IMR-90 (cell line): ENCODE measurements at regions not wholly inside any gene's neighbourhood (a gene's known extent, or its start where the extent isn't known, plus 50 kb on each side); places are given as distances from the start of the nearest gene placed in this dataset.

ENCODE experiments used
- ATAC-seq: fragments of 200-7000 bp; cut with Tn5 transposase; 2 replicates; pipeline ENCODE4 v1.9.1; 2020; ENCODE audit warnings: low read depth, mild to moderate bottlenecking, moderate library complexity
- BruUV-seq: library from RNA; stranded (reverse); fragments of 400-500 nt; replicated peaks from 2 replicates; lab custom pipeline; 2021; lab: Mats Ljungman, UMichigan
- CTCF ChIA-PET: fragments of 300-600 bp; formaldehyde crosslinking; extraction: SDS; loops from one replicate; lab custom pipeline; 2021; ENCODE audit warnings: antibody characterized with exemption; lab: Yijun Ruan, JAX
- POLR2A ChIA-PET: fragments of 300-600 bp; sonication (Branson Sonifier 250); formaldehyde crosslinking; loops from one replicate; lab custom pipeline; 2022; ENCODE audit warnings: antibody characterized with exemption; ENCODE audit not compliant: unreplicated experiment; lab: Charles Lee
- DNase-seq: peaks from one replicate; pipeline ENCODE4 v3.0.0; 2013
- H2AFZ ChIP-seq: replicated peaks from 2 replicates; pipeline ENCODE3; 2013; ENCODE audit warnings: low read length, mild to moderate bottlenecking; ENCODE audit not compliant: poor library complexity
- H2AK5ac ChIP-seq: 2 replicates; pipeline ENCODE4 v1.6.1; 2013; ENCODE audit warnings: low read depth, low read length, inconsistent platforms
- H2AK9ac ChIP-seq: replicated peaks from 2 replicates; pipeline ENCODE3; 2013; ENCODE audit warnings: mild to moderate bottlenecking, low read depth, low read length, moderate library complexity; ENCODE audit not compliant: poor library complexity
- H2BK120ac ChIP-seq: 2 replicates; pipeline ENCODE4 v1.6.1; 2013; ENCODE audit warnings: low read depth, low read length, inconsistent platforms
- H2BK15ac ChIP-seq: 3 replicates; pipeline ENCODE4 v1.6.1; 2013; ENCODE audit warnings: low read depth, low read length, inconsistent platforms
- H2BK20ac ChIP-seq: 2 replicates; pipeline ENCODE4 v1.6.1; 2013; ENCODE audit warnings: low read depth, mild to moderate bottlenecking, inconsistent platforms, low read length, moderate library complexity
- H2BK5ac ChIP-seq: 2 replicates; pipeline ENCODE4 v1.6.1; 2013; ENCODE audit warnings: mild to moderate bottlenecking, low read depth, low read length, inconsistent platforms; ENCODE audit not compliant: poor library complexity, severe bottlenecking
- H3K14ac ChIP-seq: replicated peaks from 2 replicates; pipeline ENCODE4 v1.6.1; 2013; ENCODE audit warnings: low read depth, low read length, inconsistent platforms
- H3K18ac ChIP-seq: 2 replicates; pipeline ENCODE4 v1.6.1; 2013; ENCODE audit warnings: low read depth, low read length, control low read depth
- H3K23ac ChIP-seq: 2 replicates; pipeline ENCODE4 v1.6.1; 2013; ENCODE audit warnings: low read depth, low read length, inconsistent platforms
- H3K27ac ChIP-seq: 2 replicates; pipeline ENCODE4 v1.5.1; 2013; ENCODE audit warnings: mild to moderate bottlenecking, control low read depth, low read length; ENCODE audit not compliant: insufficient read depth
- H3K27me3 ChIP-seq: 2 replicates; pipeline ENCODE4 v1.6.1; 2013; ENCODE audit warnings: low read length; ENCODE audit not compliant: control insufficient read depth, insufficient read depth
- H3K36me3 ChIP-seq: 2 replicates; pipeline ENCODE4 v1.6.1; 2013; ENCODE audit warnings: low read length, mixed read lengths; ENCODE audit not compliant: control insufficient read depth, insufficient read depth
- H3K4ac ChIP-seq: 2 replicates; pipeline ENCODE4 v1.6.1; 2013; ENCODE audit warnings: low read depth, low read length, inconsistent platforms
- H3K4me1 ChIP-seq: 2 replicates; pipeline ENCODE4 v1.6.1; 2013; ENCODE audit warnings: low read length, mixed read lengths; ENCODE audit not compliant: control insufficient read depth, insufficient read depth
- H3K4me2 ChIP-seq: 2 replicates; pipeline ENCODE4 v1.6.1; 2013; ENCODE audit warnings: low read depth, mild to moderate bottlenecking, control low read depth, low read length, moderate library complexity
- H3K4me3 ChIP-seq: 2 replicates; pipeline ENCODE4 v1.5.1; 2013; ENCODE audit warnings: low read depth, mild to moderate bottlenecking, control low read depth, low read length, moderate library complexity; ENCODE audit not compliant: insufficient read depth
- H3K56ac ChIP-seq: 2 replicates; pipeline ENCODE4 v1.6.1; 2013; ENCODE audit warnings: low read length, inconsistent platforms; ENCODE audit not compliant: insufficient read depth; ENCODE audit errors: extremely low read depth
- H3K79me1 ChIP-seq, 2 experiments: 2 replicates each; pipeline ENCODE4 v1.6.1; 2013; ENCODE audit warnings: low read length in 2 of 2, inconsistent platforms in 1 of 2, low read depth in 1 of 2
- H3K9ac ChIP-seq: 2 replicates; pipeline ENCODE4 v1.6.1; 2013; ENCODE audit warnings: low read depth, low read length, control low read depth
- H3K9me1 ChIP-seq: 2 replicates; pipeline ENCODE4 v1.6.1; 2013; ENCODE audit warnings: low read length, inconsistent platforms; ENCODE audit not compliant: insufficient read depth
- H3K9me3 ChIP-seq: 2 replicates; pipeline ENCODE4 v1.6.1; 2013; ENCODE audit warnings: low read length; ENCODE audit not compliant: control insufficient read depth, insufficient read depth
- H4K20me1 ChIP-seq: 2 replicates; pipeline ENCODE4 v1.6.1; 2013; ENCODE audit warnings: low read length, inconsistent platforms; ENCODE audit not compliant: insufficient read depth
- H4K5ac ChIP-seq: 2 replicates; pipeline ENCODE4 v1.6.1; 2013; ENCODE audit warnings: mild to moderate bottlenecking, low read depth, low read length, control low read depth
- H4K8ac ChIP-seq, 2 experiments: 2 replicates each; pipeline ENCODE4 v1.6.1; 2013; ENCODE audit warnings: low read depth in 2 of 2, low read length in 2 of 2, control low read depth in 1 of 2, inconsistent platforms in 1 of 2
- H4K91ac ChIP-seq: 2 replicates; pipeline ENCODE4 v1.6.1; 2013; ENCODE audit warnings: low read depth, low read length, inconsistent platforms; ENCODE audit not compliant: insufficient read depth
- CHD1 ChIP-seq: IDR thresholded peaks from 2 replicates; pipeline ENCODE4 v1.6.1; 2012; ENCODE audit warnings: low read depth, low read length, improper control_type of control experiment
- MAZ ChIP-seq: IDR thresholded peaks from 2 replicates; pipeline ENCODE4 v1.6.1; 2012; ENCODE audit warnings: low read depth, mild to moderate bottlenecking, low read length, improper control_type of control experiment, moderate library complexity, borderline replicate concordance
- MXI1 ChIP-seq: IDR thresholded peaks from 2 replicates; pipeline ENCODE4 v1.6.1; 2012; ENCODE audit warnings: low read depth, mild to moderate bottlenecking, low read length, moderate library complexity, borderline replicate concordance
- POLR2A ChIP-seq: IDR thresholded peaks from 2 replicates; pipeline ENCODE4 v1.6.1; 2012; ENCODE audit warnings: mild to moderate bottlenecking, low read depth, low read length
- SMC3 ChIP-seq: fragments of 150-350 bp; IDR thresholded peaks from 2 replicates; pipeline ENCODE4 v1.6.1; 2016; ENCODE audit warnings: low read depth, mild to moderate bottlenecking, antibody characterized with exemption, low read length, moderate library complexity
- WGBS, 2 experiments: methylation state at CpG; one replicate each; pipeline versions ENCODE4 v1.1.5 to v1.1.7; 2013; ENCODE audit warnings: missing lambda C conversion rate in 2 of 2; ENCODE audit not compliant: insufficient read length in 1 of 2; ENCODE audit errors: extremely low coverage in 2 of 2; 5-methylcytosine and 5-hydroxymethylcytosine counted together
- dilution Hi-C: fragments of 300-500 bp; cut with HindIII; formaldehyde crosslinking; loops from one replicate; pipeline ENCODE4 v1.14.3; 2018; ENCODE audit warnings: low sequenced_read_pairs; ENCODE audit not compliant: unreplicated experiment
- in situ Hi-C: fragments of 300-500 bp; cut with MboI; formaldehyde crosslinking; loops from 3 replicates; pipeline ENCODE4 v1.14.3; 2019; ENCODE audit warnings: low sequenced_read_pairs, inconsistent platforms, mixed read lengths
- intact Hi-C: fragments of 100-400 bp; cut with micrococcal nuclease; formaldehyde crosslinking; loops from 2 replicates; pipeline ENCODE4 v1.10.0; 2022
- TF ChIP-seq, protein P1 (sequence below): fragments of 150-350 bp; IDR thresholded peaks from 2 replicates; pipeline ENCODE4 v1.6.1; 2017; ENCODE audit warnings: mild to moderate bottlenecking, antibody characterized with exemption, low read length, low read depth

DNA sequence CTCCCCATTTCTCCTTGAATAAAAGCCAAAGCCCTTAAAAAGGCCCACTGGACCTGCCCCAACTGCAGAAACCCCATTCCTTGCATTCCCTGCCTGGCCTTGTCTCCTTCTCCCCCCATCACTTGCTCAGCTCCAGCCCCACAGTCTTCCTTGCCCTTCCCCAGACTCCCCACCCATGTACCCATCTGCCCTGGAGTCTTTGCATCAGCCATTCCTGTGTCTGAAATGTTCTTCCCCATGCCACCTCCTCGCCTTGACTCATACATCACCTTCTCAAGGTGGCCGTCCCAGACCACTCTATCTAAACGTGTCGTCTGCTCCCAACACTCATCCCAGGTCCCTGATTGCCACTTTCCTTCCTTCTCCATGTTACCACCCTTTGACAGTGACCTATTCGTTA is 77.4 kb upstream of the SHANK2 start:
- dilution Hi-C loops: no loop called here
- BruUV-seq: no TSS peak

More for the DNA sequence above, 77.4 kb upstream of the SHANK2 start:
- CTCF ChIA-PET: no interaction called here
- TF ChIP-seq POLR2A (no peak), SMC3 (no peak), CHD1 (no peak), MXI1 (no peak), MAZ (no peak)
- TF ChIP-seq, protein P1, sequence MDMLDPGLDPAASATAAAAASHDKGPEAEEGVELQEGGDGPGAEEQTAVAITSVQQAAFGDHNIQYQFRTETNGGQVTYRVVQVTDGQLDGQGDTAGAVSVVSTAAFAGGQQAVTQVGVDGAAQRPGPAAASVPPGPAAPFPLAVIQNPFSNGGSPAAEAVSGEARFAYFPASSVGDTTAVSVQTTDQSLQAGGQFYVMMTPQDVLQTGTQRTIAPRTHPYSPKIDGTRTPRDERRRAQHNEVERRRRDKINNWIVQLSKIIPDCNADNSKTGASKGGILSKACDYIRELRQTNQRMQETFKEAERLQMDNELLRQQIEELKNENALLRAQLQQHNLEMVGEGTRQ: no peak
- H3K4me2 ChIP-seq: no peak overlapping the region
- no peaks in the 10 kb centered on the region for H3K4me1 ChIP-seq
- H2BK20ac ChIP-seq: no peak overlapping the region
- in situ Hi-C loops: no loop called here
- H3K56ac ChIP-seq: no peak overlapping the region
- no peak overlapping the region for H2AFZ ChIP-seq
- DNase-seq (no peak), ATAC-seq (no peak)
- H3K18ac ChIP-seq: no peak overlapping the region
- no peak overlapping the region for H4K91ac ChIP-seq
- POLR2A ChIA-PET: no interaction called here
- H2BK5ac ChIP-seq: no peak overlapping the region
- H3K36me3 ChIP-seq: no peaks in the 10 kb centered on the region
- no peak overlapping the region for H3K23ac ChIP-seq
- H2AK5ac ChIP-seq: no peak overlapping the region
- WGBS, 2 experiments: 67% methylated on average over 3 of the region's 5 CpGs; no CpG with 5 or more reads in 1 of the 2 experiments
- no peak overlapping the region for H2BK15ac ChIP-seq
- intact Hi-C loops: no loop called here
- H3K9me3 ChIP-seq: peaks cover 6% of the 10 kb centered on the region; the same call in 1 of the 2 replicates
- H3K4me3 ChIP-seq: no peak overlapping the region
- H3K14ac ChIP-seq: no peak overlapping the region
- no peak overlapping the region for H2AK9ac ChIP-seq
- H4K20me1 ChIP-seq: no peaks in the 10 kb centered on the region
- H4K8ac ChIP-seq: no peak overlapping the region
- H3K4ac ChIP-seq: no peak overlapping the region
- no peaks in the 10 kb centered on the region for H3K9me1 ChIP-seq
- H4K5ac ChIP-seq: no peak overlapping the region
- H3K27me3 ChIP-seq: peaks cover 15% of the 10 kb centered on the region
- H3K79me1 ChIP-seq: no peaks in the 10 kb centered on the region
- H2BK120ac ChIP-seq: no peak overlapping the region
- no peak overlapping the region for H3K27ac ChIP-seq
- no peak overlapping the region for H3K9ac ChIP-seq
